ENCODE measurements at regions not wholly inside any gene's neighbourhood (a gene's known extent, or its start where the extent isn't known, plus 50 kb on each side); places are given as distances from the start of the nearest gene placed in this dataset.
A peak's percentile ranks its signal among the peaks of the same experiment; 100 is the strongest.

DNA sequence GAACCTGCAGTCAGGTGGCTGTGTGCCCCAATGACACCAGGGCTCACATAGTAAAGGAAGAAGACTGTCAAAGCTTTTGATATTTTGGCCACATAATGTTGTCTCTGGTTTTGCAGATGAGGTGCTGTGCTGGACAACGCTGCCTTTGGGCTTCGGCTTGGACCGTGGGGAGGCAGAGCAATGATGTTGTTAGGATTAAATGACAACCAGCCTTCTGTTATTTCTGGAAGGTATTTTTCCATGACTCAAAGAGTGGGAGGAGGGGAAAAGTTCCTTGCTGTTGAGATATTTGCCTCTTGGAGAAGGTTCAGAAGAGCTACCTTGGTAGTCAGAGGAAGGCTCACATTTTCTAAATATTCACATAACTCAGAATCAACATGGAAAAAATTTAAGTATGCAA lies 187.3 kb upstream of the GALNT2 start:
- TF ChIP-seq, protein P1, sequence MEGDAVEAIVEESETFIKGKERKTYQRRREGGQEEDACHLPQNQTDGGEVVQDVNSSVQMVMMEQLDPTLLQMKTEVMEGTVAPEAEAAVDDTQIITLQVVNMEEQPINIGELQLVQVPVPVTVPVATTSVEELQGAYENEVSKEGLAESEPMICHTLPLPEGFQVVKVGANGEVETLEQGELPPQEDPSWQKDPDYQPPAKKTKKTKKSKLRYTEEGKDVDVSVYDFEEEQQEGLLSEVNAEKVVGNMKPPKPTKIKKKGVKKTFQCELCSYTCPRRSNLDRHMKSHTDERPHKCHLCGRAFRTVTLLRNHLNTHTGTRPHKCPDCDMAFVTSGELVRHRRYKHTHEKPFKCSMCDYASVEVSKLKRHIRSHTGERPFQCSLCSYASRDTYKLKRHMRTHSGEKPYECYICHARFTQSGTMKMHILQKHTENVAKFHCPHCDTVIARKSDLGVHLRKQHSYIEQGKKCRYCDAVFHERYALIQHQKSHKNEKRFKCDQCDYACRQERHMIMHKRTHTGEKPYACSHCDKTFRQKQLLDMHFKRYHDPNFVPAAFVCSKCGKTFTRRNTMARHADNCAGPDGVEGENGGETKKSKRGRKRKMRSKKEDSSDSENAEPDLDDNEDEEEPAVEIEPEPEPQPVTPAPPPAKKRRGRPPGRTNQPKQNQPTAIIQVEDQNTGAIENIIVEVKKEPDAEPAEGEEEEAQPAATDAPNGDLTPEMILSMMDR (IDR thresholded peaks at IDR 0.05; ENCODE audit: unreplicated experiment in 3 of 3), result no peak
- H3K27me3 Mint-ChIP-seq (ENCODE audit: low read depth), result peaks cover 19% of the 10 kb centered on the region
- no peak overlapping the region for H3K4me3 Mint-ChIP-seq
- no peaks in the 10 kb centered on the region for H3K36me3 Mint-ChIP-seq (ENCODE audit: low read depth)
- peaks cover 23% of the 10 kb centered on the region for H3K4me1 Mint-ChIP-seq
- H3K9me3 Mint-ChIP-seq, result no peaks in the 10 kb centered on the region
- H3K27ac Mint-ChIP-seq, result peak overlapping the region in 2 of 3 experiments; percentile 58 to 59

DNA sequence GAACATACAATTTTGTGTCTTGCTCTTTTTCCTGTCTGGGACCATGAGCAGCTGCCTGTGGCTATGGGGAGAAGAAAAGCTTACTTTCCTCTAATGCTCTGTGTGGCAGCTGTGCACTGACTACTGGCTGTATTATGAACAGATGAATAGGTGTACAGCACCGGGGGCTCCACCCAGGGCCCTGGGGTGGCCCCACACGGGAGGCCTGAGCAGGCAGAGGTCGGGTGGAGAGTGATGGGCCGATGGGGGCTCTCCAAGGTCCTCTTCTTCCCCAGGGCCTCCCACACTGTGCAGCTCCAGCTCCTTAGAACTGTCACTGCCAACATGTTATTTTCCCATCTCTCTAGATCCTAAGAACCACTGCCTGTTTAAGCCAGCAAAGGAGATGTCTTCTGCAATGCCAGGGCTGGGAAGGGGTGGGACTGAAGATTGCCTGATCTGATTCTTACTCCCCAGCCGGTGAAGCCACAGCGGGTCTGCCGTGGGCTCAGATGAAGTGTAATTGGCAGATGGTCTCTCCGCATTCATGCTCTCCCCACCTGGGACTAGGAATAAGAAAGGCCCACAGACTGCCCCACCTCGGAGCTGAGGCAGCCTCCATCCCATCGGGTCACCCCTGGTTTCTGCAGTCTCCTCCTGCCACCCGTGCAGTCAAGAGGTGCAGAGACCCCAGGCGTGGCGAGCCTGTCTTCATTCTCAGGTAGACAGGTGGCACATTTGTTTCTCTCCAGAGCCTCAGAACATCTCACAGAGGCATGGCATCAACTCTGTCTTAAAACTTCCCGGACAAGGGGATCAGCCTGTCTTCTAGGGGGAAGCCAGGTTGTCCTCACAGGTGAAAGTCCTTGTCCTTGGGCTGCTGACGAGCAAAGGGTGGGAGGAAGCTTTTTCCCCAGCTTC lies 186.5 kb upstream of the GALNT2 start:
- Mint-ChIP-seq H3K9me3 (no peaks in the 10 kb centered on the region), H3K27me3 (ENCODE audit: low read depth) (peaks cover 19% of the 10 kb centered on the region)

DNA sequence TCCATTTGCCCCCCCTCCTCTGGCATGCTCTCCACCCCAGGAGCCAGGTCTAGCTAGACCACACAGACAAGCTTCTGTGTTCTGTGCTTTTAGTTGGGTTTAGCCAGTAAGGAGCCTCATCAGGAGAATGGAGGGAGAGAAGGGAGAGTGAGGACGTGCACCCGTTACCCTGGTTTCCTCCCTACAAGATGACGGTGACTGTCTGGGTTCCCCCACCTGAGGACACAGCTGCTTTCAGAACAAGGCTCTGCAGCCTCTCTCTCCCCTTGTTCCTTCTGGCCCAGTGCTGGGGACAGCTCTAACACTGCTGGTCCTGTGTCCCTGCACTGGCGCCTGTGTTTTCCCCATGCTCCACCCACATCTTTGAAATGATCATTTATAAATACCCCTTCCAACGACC lies 184.4 kb upstream of the GALNT2 start:
- TF ChIP-seq, protein P1 (IDR thresholded peaks at IDR 0.05; ENCODE audit: unreplicated experiment in 3 of 3), result no peak
- Mint-ChIP-seq H3K27me3 (ENCODE audit: low read depth) (peaks cover 18% of the 10 kb centered on the region), H3K4me3 (no peak overlapping the region), H3K4me1 (peaks cover 22% of the 10 kb centered on the region), H3K27ac (peak overlapping the region in 2 of 3 experiments; percentile 30 to 70), H3K9me3 (peaks cover 5% of the 10 kb centered on the region), H3K36me3 (ENCODE audit: low read depth) (no peaks in the 10 kb centered on the region)

More for the DNA sequence above, 186.5 kb upstream of the GALNT2 start:
- Mint-ChIP-seq H3K36me3 (ENCODE audit: low read depth) (no peaks in the 10 kb centered on the region), H3K4me3 (no peak overlapping the region), H3K4me1 (peaks cover 23% of the 10 kb centered on the region), H3K27ac (no peak overlapping the region)
- TF ChIP-seq, protein P1 (IDR thresholded peaks at IDR 0.05; ENCODE audit: unreplicated experiment in 3 of 3), result no peak

DNA sequence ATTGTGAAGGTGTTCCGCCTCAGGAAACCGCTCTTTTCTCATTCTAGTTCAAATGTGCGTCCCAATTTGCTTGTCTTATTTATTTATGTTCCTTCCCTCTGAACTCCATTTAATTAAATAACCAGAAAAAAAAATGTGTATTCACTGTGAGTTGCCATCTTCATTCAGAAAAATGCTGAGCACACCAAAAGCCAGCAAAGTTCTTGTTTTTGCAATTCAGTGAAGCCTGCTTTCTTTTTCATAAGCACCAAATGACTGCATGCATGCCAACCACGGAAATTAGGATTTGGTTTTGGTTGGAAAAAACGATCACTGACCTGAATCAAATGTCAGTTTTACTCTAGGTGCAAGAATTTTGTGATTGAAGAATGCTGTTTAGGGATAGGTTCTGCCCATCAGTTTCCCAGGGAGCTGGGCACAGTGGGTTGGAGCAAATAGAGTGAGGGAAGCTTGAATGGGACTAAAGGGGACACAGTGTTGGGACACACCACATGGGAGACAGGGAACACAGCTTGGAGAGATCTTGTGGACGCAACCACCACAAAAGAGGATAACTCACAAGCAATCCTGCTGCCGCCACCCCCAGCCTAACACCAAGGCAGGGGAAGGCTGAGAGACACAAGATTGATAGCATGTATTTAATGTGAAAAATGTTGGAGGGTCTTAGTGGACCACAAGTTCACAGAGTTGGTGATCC lies 183.4 kb upstream of the GALNT2 start:
- Mint-ChIP-seq H3K4me3 (no peak overlapping the region), H3K9me3 (peaks cover 8% of the 10 kb centered on the region), H3K27me3 (ENCODE audit: low read depth) (peaks cover 12% of the 10 kb centered on the region), H3K4me1 (peaks cover 18% of the 10 kb centered on the region), H3K36me3 (ENCODE audit: low read depth) (no peaks in the 10 kb centered on the region), H3K27ac (peak overlapping the region; percentile 30 to 70 (median 51))
- TF ChIP-seq, protein P1 (IDR thresholded peaks at IDR 0.05; ENCODE audit: unreplicated experiment in 3 of 3), result no peak

DNA sequence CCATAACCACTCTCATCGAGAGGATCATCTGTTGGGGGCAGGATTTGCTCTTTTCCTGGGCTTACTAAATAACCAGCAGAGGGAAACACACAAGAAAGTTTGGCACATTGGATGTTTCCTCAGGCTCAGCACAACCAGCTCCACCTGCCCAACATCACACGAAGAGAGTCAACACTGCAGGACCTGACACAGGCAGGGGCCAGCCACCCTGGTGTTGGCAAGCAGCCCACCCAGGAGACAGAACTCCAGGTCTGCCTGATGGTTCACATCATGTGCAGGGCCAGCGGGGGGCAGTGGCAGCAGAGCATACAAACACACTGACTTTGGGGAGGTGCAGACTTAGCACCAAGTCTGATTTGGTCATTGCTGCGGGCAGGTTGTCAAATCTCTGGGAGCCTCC lies 182.3 kb upstream of the GALNT2 start:
- Mint-ChIP-seq H3K4me1 (peaks cover 16% of the 10 kb centered on the region), H3K27ac (no peak overlapping the region), H3K4me3 (no peak overlapping the region), H3K27me3 (ENCODE audit: low read depth) (peaks cover 10% of the 10 kb centered on the region), H3K36me3 (ENCODE audit: low read depth) (no peaks in the 10 kb centered on the region), H3K9me3 (peaks cover 15% of the 10 kb centered on the region)
- TF ChIP-seq, protein P1 (IDR thresholded peaks at IDR 0.05; ENCODE audit: unreplicated experiment in 3 of 3), result no peak

All from nephron (organoid).